ENCODE measurements at regions not wholly inside any gene's neighbourhood (a gene's known extent, or its start where the extent isn't known, plus 50 kb on each side); places are given as distances from the start of the nearest gene placed in this dataset.

DNA sequence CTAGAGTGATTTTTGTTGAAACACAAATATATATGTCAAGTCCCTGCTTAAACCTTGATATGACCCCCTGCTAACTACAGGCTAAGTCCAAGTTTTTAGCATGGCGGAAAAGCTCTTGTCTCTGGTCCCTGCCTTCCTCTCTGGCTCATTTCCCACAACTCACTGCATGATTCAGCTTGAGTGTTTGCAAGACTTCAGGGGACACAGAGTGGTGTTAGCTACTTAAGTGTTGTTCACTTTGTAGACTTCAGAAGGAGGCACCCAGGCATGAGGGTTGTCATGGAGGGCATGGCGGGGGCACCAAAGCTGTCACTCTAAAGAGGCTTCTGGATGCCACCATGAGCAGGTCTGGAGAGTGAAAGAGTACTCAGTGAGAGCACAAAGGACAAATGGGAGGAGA is 362.4 kb upstream of the ACTBL2 start:
- Histone ChIP-seq H3K36me3 (replicated peaks in 1 of 2; ENCODE audit: control insufficient read depth in 1 of 2, insufficient read depth in 2 of 2, low read length in 1 of 2) (no peaks in the 10 kb centered on the region), H3F3A (replicated peaks; ENCODE audit: insufficient read depth) (peaks cover 13% of the 10 kb centered on the region), H3K9me3 (no peaks in the 10 kb centered on the region), H2AFZ (ENCODE audit: low read depth) (no peak overlapping the region), H3K79me2 (ENCODE audit: insufficient read depth) (no peaks in the 10 kb centered on the region), H3K27ac (ENCODE audit: low read depth in 2 of 2, low read length in 1 of 2) (no peak overlapping the region), H3K9ac (no peak overlapping the region), H4K20me1 (ENCODE audit: insufficient read depth) (no peaks in the 10 kb centered on the region), H3K4me3 (ENCODE audit: low read depth in 2 of 2, low read length in 1 of 2) (no peak overlapping the region), H3K27me3 (ENCODE audit: insufficient read depth) (no peaks in the 10 kb centered on the region), H3K9me2 (no peaks in the 10 kb centered on the region), H3K4me2 (no peak overlapping the region), H3K4me1 (ENCODE audit: control insufficient read depth in 1 of 2, insufficient read depth in 2 of 2, low read depth in 1 of 2, low read length in 1 of 2) (peaks cover 3 to 19% of the 10 kb centered on the region in 2 experiments; a peak in 3 of 4 replicates)
- TF ChIP-seq, protein P1, sequence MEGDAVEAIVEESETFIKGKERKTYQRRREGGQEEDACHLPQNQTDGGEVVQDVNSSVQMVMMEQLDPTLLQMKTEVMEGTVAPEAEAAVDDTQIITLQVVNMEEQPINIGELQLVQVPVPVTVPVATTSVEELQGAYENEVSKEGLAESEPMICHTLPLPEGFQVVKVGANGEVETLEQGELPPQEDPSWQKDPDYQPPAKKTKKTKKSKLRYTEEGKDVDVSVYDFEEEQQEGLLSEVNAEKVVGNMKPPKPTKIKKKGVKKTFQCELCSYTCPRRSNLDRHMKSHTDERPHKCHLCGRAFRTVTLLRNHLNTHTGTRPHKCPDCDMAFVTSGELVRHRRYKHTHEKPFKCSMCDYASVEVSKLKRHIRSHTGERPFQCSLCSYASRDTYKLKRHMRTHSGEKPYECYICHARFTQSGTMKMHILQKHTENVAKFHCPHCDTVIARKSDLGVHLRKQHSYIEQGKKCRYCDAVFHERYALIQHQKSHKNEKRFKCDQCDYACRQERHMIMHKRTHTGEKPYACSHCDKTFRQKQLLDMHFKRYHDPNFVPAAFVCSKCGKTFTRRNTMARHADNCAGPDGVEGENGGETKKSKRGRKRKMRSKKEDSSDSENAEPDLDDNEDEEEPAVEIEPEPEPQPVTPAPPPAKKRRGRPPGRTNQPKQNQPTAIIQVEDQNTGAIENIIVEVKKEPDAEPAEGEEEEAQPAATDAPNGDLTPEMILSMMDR (IDR thresholded peaks at IDR 0.05): no peak
- TF ChIP-seq YY1 (IDR thresholded peaks at IDR 0.05; ENCODE audit: low read depth) (no peak), SIN3A (IDR thresholded peaks at IDR 0.05; ENCODE audit: borderline replicate concordance, low read depth, low read length) (no peak), TEAD4 (IDR thresholded peaks at IDR 0.05; ENCODE audit: borderline replicate concordance, insufficient read depth) (no peak), RFX5 (IDR thresholded peaks at IDR 0.05; ENCODE audit: low read length) (no peak)
- DNase-seq: no peak
- POLR2A ChIA-PET: no interaction called here
- 100% methylated on average over 2 of the region's 2 CpGs for WGBS (ENCODE audit: low lambda C conversion rate)
- CTCF ChIA-PET: no interaction called here

DNA sequence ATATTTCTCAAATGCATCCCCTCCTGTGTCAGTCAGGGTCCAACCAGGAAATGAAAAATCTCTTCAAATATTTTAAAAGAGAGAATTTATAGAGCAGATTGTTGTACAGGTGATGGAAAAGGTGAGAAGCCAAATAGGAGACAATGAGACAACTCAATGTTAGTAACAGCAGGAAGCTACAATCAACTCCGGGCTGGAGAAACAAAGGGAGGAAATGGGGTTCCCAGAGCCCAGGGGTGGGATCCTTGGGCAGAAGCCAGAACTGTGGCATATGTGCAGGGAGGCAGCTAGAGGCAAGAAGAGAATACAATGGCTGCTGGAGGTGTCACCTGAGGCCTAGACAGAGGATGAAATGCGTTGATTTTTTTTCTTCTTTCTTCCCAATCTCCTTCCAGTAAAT is 361.8 kb upstream of the ACTBL2 start:
- Histone ChIP-seq H3K36me3 (replicated peaks in 1 of 2; ENCODE audit: control insufficient read depth in 1 of 2, insufficient read depth in 2 of 2, low read length in 1 of 2) (no peaks in the 10 kb centered on the region), H3K4me2 (no peak overlapping the region), H4K20me1 (ENCODE audit: insufficient read depth) (no peaks in the 10 kb centered on the region), H3K27me3 (ENCODE audit: insufficient read depth) (no peaks in the 10 kb centered on the region), H3K4me3 (ENCODE audit: low read depth in 2 of 2, low read length in 1 of 2) (no peak overlapping the region), H3K79me2 (ENCODE audit: insufficient read depth) (no peaks in the 10 kb centered on the region), H3K9ac (no peak overlapping the region), H3F3A (replicated peaks; ENCODE audit: insufficient read depth) (peaks cover 13% of the 10 kb centered on the region), H3K4me1 (ENCODE audit: control insufficient read depth in 1 of 2, insufficient read depth in 2 of 2, low read depth in 1 of 2, low read length in 1 of 2) (peaks cover 7 to 23% of the 10 kb centered on the region in 2 experiments; a peak in 3 of 4 replicates), H2AFZ (ENCODE audit: low read depth) (no peak overlapping the region), H3K9me2 (no peaks in the 10 kb centered on the region), H3K9me3 (no peaks in the 10 kb centered on the region), H3K27ac (ENCODE audit: low read depth in 2 of 2, low read length in 1 of 2) (no peak overlapping the region)
- POLR2A ChIA-PET: no interaction called here
- WGBS (ENCODE audit: low lambda C conversion rate): 97% methylated on average over 2 of the region's 2 CpGs
- CTCF ChIA-PET: no interaction called here
- DNase-seq: no peak
- TF ChIP-seq MXI1 (IDR thresholded peaks at IDR 0.05; ENCODE audit: low read depth, low read length) (no peak), RAD21 (IDR thresholded peaks at IDR 0.05; ENCODE audit: low read length) (no peak), FOXM1 (IDR thresholded peaks at IDR 0.05; ENCODE audit: low read depth) (no peak), SMC3 (IDR thresholded peaks at IDR 0.05; ENCODE audit: low read depth, low read length) (no peak), NRF1 (IDR thresholded peaks at IDR 0.05; ENCODE audit: low read depth, low read length) (no peak), TEAD4 (IDR thresholded peaks at IDR 0.05; ENCODE audit: borderline replicate concordance, insufficient read depth) (no peak), POLR2AphosphoS5 (IDR thresholded peaks at IDR 0.05; ENCODE audit: low read depth, low read length) (no peak), CHD2 (IDR thresholded peaks at IDR 0.05; ENCODE audit: low read length, partially characterized antibody) (no peak), NFIC (IDR thresholded peaks at IDR 0.05; ENCODE audit: borderline replicate concordance) (no peak), MEF2A (IDR thresholded peaks at IDR 0.05; ENCODE audit: borderline replicate concordance, low read depth) (no peak), SIN3A (IDR thresholded peaks at IDR 0.05; ENCODE audit: borderline replicate concordance, low read depth, low read length) (no peak), RFX5 (IDR thresholded peaks at IDR 0.05; ENCODE audit: low read length) (no peak), EZH2phosphoT487 (IDR thresholded peaks at IDR 0.05; ENCODE audit: borderline replicate concordance, low read depth) (no peak), EP300 (IDR thresholded peaks at IDR 0.05; ENCODE audit: borderline replicate concordance in 1 of 2, low read depth in 1 of 2, low read length in 1 of 2) (no peak)
- TF ChIP-seq, protein P2, sequence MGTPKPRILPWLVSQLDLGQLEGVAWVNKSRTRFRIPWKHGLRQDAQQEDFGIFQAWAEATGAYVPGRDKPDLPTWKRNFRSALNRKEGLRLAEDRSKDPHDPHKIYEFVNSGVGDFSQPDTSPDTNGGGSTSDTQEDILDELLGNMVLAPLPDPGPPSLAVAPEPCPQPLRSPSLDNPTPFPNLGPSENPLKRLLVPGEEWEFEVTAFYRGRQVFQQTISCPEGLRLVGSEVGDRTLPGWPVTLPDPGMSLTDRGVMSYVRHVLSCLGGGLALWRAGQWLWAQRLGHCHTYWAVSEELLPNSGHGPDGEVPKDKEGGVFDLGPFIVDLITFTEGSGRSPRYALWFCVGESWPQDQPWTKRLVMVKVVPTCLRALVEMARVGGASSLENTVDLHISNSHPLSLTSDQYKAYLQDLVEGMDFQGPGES (IDR thresholded peaks at IDR 0.05; ENCODE audit: low read depth, low read length): no peak
- TF ChIP-seq, protein P3, sequence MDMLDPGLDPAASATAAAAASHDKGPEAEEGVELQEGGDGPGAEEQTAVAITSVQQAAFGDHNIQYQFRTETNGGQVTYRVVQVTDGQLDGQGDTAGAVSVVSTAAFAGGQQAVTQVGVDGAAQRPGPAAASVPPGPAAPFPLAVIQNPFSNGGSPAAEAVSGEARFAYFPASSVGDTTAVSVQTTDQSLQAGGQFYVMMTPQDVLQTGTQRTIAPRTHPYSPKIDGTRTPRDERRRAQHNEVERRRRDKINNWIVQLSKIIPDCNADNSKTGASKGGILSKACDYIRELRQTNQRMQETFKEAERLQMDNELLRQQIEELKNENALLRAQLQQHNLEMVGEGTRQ (IDR thresholded peaks at IDR 0.05; ENCODE audit: borderline replicate concordance, low read depth, low read length): no peak
- TF ChIP-seq, protein P4, sequence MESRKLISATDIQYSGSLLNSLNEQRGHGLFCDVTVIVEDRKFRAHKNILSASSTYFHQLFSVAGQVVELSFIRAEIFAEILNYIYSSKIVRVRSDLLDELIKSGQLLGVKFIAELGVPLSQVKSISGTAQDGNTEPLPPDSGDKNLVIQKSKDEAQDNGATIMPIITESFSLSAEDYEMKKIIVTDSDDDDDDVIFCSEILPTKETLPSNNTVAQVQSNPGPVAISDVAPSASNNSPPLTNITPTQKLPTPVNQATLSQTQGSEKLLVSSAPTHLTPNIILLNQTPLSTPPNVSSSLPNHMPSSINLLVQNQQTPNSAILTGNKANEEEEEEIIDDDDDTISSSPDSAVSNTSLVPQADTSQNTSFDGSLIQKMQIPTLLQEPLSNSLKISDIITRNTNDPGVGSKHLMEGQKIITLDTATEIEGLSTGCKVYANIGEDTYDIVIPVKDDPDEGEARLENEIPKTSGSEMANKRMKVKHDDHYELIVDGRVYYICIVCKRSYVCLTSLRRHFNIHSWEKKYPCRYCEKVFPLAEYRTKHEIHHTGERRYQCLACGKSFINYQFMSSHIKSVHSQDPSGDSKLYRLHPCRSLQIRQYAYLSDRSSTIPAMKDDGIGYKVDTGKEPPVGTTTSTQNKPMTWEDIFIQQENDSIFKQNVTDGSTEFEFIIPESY (IDR thresholded peaks at IDR 0.05; ENCODE audit: borderline replicate concordance, low read depth): no peak
